GM12801 (cell line): ENCODE measurements at regions not wholly inside any gene's neighbourhood (a gene's known extent, or its start where the extent isn't known, plus 50 kb on each side); places are given as distances from the start of the nearest gene placed in this dataset.

Experiments
- TF ChIP-seq, protein P1 (sequence below): IDR thresholded peaks from one replicate; pipeline ENCODE4 v1.5.1; 2011; ENCODE audit warnings: control low read depth; ENCODE audit not compliant: insufficient read length; ENCODE audit errors: extremely low read depth

DNA sequence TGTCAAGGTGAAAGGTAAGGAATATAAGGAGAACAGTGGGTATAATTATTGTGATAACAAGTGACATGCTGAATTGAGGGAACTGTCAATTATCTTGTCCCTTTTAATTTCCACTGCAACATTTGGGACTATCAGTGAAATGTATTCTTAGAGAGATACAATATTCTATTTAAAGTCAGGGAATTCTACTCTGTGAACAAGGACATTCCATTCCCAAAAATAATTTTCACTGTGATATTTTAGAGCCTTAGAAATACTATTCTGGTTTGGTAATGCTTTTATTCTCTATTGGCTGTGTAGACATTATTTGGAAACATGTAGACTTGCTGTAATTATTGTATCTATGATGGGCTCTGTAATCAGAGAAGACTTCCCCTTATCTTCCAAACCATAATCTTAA is 248.0 kb upstream of the PCSK5 start:
- TF ChIP-seq, protein P1, sequence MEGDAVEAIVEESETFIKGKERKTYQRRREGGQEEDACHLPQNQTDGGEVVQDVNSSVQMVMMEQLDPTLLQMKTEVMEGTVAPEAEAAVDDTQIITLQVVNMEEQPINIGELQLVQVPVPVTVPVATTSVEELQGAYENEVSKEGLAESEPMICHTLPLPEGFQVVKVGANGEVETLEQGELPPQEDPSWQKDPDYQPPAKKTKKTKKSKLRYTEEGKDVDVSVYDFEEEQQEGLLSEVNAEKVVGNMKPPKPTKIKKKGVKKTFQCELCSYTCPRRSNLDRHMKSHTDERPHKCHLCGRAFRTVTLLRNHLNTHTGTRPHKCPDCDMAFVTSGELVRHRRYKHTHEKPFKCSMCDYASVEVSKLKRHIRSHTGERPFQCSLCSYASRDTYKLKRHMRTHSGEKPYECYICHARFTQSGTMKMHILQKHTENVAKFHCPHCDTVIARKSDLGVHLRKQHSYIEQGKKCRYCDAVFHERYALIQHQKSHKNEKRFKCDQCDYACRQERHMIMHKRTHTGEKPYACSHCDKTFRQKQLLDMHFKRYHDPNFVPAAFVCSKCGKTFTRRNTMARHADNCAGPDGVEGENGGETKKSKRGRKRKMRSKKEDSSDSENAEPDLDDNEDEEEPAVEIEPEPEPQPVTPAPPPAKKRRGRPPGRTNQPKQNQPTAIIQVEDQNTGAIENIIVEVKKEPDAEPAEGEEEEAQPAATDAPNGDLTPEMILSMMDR, result no peak

DNA sequence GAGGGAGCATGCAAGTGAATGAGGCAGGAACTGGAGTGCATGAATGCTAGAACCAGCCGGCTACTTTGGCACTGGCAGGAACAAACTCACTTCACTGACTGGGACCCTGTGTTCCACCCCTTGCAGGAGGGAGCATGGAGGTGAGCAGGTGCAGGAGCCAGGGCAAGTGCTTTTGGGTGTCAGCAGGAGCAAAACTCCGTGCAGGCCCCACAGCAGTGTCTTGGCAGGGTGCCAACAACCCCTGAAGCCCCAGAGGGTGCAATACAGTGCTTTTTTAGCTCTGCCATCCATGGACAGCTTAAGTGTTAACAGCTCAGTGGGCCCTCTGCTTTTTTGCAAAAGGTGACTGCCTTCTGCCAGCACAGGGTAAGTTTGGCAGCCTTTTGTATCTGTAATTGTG is 245.8 kb upstream of the PCSK5 start:
- TF ChIP-seq, protein P1, result no peak

DNA sequence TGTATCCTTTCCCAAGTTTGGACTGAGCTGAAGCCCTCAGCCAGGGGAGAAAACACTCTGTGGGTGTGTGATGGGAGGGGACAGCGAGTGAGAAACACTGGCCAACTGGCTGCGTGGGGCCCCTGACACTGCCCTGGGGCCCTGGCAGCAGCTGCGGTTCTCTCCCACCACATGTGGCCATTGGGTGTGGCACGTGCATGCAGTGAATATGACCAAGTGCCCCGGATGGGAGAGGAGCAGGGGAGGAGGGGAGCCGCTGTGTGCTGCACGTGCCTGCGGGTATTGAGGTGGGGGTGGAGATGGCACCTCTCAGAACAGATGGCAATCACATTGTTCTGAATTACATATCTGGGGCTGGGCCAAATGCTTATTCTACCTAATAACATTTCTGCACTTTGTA is 242.4 kb upstream of the PCSK5 start:
- TF ChIP-seq, protein P1, result no peak

DNA sequence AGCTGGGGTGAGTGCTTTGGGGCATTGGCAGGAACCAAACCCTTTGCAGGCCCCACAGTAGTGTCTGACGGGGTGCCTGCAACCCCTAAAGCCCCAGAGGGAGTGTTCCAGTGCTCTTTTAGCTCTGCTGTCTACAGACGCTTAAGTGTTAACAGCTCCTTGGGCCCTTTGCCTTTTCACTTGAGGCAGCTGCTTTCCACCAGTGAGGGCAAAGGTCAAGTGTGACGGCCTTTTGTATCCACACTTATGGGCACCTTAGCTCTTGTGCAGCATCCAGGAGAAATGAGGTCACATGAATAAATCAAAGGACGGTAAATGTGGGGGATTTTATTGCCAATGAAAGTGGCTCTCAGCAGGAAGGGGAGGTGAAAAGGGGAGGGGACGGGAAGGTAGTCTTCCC is 241.4 kb upstream of the PCSK5 start:
- TF ChIP-seq, protein P1, result no peak

DNA sequence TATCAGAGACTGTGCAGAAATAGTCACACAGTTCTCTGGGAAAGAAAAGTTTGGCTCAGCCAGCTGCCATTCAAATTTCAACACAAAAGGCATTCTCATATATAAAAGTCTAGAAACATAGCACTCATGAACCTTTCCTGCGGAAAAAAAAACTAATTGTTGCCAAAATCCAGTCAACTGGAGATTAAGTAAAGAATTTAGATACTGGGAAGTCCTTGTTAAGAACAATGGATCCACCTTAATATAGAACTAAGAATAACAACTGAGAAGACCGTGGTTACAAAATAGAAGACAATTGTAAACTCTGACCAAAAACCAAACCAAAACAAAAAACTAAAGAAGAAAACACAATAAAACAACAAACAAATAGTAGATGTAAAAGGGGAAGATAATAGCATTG is 238.8 kb upstream of the PCSK5 start:
- TF ChIP-seq, protein P1, result no peak

DNA sequence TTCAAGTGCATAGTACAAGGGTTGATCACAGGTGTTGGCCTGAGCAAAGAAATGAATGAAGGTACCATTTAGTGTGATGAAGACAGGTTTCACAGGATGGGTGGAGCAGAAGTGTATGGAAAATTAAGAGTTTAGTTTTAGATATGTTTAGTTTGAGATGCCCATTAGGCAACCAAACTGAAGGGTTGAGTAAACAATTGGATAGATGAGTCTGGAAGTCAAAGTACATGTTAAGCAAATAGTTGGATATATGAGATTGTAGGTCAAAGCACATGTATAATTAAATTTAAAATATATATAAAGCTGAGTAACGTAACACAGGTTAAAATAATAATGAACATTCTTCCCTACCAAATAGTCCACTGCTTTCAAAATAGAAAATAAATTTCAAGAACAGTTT is 237.1 kb upstream of the PCSK5 start:
- TF ChIP-seq, protein P1, result no peak

DNA sequence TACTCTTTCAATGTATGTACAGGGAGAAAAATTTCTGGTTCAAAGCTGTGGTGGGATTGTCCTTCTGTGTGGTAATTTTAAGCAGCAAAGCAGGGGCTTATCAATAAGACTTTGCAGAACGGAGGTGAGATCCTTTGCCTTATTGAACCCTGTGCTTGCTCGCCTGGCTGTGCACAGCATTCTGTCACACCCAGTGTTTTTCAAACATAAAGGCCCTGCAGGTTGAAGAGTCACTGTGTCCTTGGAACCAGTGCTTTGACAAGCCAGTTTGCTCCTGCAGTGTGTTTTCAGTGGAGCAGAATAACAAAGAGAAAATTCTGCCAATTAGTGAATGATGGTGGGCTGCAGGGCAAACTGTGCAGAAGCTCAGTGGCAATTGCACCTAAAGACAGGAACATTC is 236.7 kb upstream of the PCSK5 start:
- TF ChIP-seq, protein P1, result no peak

DNA sequence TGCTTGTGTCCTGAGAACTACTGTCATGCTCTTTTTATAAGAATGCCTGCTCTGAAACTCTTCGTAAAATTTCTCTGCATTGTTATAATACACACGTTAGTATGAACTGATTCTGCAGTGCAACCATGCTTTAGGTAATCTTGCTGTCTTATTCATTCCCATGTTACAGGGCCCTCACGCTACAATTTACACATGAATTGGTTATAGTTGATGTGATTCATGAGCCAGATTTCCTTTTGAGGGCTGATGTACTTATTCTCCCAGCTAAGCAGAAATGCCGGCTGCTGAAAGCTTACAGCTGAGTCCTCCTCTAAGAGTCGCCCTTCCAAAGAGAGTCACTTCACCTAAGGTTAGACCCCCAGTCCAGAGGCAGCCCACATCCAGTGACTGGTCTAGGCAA is 233.5 kb upstream of the PCSK5 start:
- TF ChIP-seq, protein P1, result no peak
